Fibroblast of villous mesenchyme (primary cell): ENCODE measurements at regions not wholly inside any gene's neighbourhood (a gene's known extent, or its start where the extent isn't known, plus 50 kb on each side); places are given as distances from the start of the nearest gene placed in this dataset. TPM values are rescaled to one million over a fixed set of nuclear protein-coding genes. Genes with fewer than 3 reads are reported as not detected.
"Not testable (repeated sequence)": the region's sequence is repeated elsewhere in the genome, so short reads cannot be mapped to it uniquely, and the experiment has no call there.

Experiments used
- DNase-seq: peaks from one replicate; pipeline ENCODE4 v3.0.0-alpha.2; 2010; ENCODE audit warnings: low read depth
- H3K4me3 ChIP-seq: 2 replicates; pipeline ENCODE4 v1.5.1; 2011; ENCODE audit warnings: low read depth, mild to moderate bottlenecking, low read length
- CTCF ChIP-seq: IDR thresholded peaks from 2 replicates; pipeline ENCODE4 v1.5.1; 2012; ENCODE audit warnings: low read depth, mild to moderate bottlenecking, low read length; ENCODE audit not compliant: insufficient read depth
- small RNA-seq: library from RNA; depleted of rRNA; stranded (forward); fragments of <200 nt; gene quantifications from one replicate; pipeline ENCODE3, GENCODE V24; 2012

- DNase-seq: no peak
- TF ChIP-seq CTCF: no peak
- no peak overlapping the region for H3K4me3 ChIP-seq
Observed at GRCh38 chr11:3434976-3435375, 56.0 kb upstream of the ZNF195 start.

GRCh38 chr11:3429191-3429590 is 50.2 kb upstream of the ZNF195 start:
- not testable (repeated sequence) for H3K4me3 ChIP-seq, DNase-seq

Small RNA genes in the stretch of these regions (small RNA-seq; reads per million reads assigned to genes)
- gene SNRPCP5: not detected
